CD4-positive, CD25-positive, alpha-beta regulatory T cell (primary cell): ENCODE measurements at regions not wholly inside any gene's neighbourhood (a gene's known extent, or its start where the extent isn't known, plus 50 kb on each side); places are given as distances from the start of the nearest gene placed in this dataset.

Experiments
- ATAC-seq, 2 donors: fragments of 150-1000 bp; cut with Tn5 transposase; one replicate each; pipeline ENCODE4 v1.10.0; 2021; ENCODE audit warnings: low read depth in 2 of 2, moderate number of reproducible peaks in 2 of 2, moderate library complexity in 1 of 2
- DNase-seq, 3 donors: peaks; one replicate each; pipeline versions ENCODE4 v3.0.0 to v3.0.0-alpha.2; 2012 to 2022; ENCODE audit warnings: mixed read lengths in 1 of 3
- H3K27ac ChIP-seq: one replicate; pipeline ENCODE4 v1.7.0; 2013; ENCODE audit warnings: mild to moderate bottlenecking, low read length; ENCODE audit not compliant: insufficient read depth, poor library complexity, severe bottlenecking
- H3K27me3 ChIP-seq: one replicate; pipeline ENCODE4 v1.7.0; 2013; ENCODE audit warnings: low read length; ENCODE audit not compliant: control insufficient read depth, insufficient read depth
- H3K36me3 ChIP-seq: one replicate; pipeline ENCODE4 v1.7.0; 2013; ENCODE audit warnings: mild to moderate bottlenecking, low read length, moderate library complexity; ENCODE audit not compliant: control insufficient read depth, insufficient read depth
- H3K4me1 ChIP-seq: 2 replicates; pipeline ENCODE4 v1.7.0; 2013; ENCODE audit warnings: mild to moderate bottlenecking, low read length; ENCODE audit not compliant: insufficient read depth, control insufficient read depth, poor library complexity, severe bottlenecking
- H3K4me3 ChIP-seq: one replicate; pipeline ENCODE4 v1.7.0; 2013; ENCODE audit warnings: low read depth, mild to moderate bottlenecking, low read length, moderate library complexity
- H3K9me3 ChIP-seq, 2 experiments: 1 replicate in 1 of 2; 2 replicates in 1 of 2; pipeline ENCODE4 v1.7.0; 2013; ENCODE audit warnings: low read length in 2 of 2, mild to moderate bottlenecking in 1 of 2, moderate library complexity in 1 of 2; ENCODE audit not compliant: control insufficient read depth in 2 of 2
- H3K27ac Mint-ChIP-seq, 3 donors: one replicate each; pipeline ENCODE4 v1.8.0; 2020 to 2022; ENCODE audit warnings: mild to moderate bottlenecking in 3 of 3, mixed read lengths in 3 of 3, moderate library complexity in 2 of 3
- H3K27me3 Mint-ChIP-seq: one replicate; pipeline ENCODE4 v1.8.0; 2022; ENCODE audit warnings: mild to moderate bottlenecking, mixed read lengths
- H3K36me3 Mint-ChIP-seq: one replicate; pipeline ENCODE4 v1.8.0; 2020; ENCODE audit warnings: mixed read lengths
- H3K4me1 Mint-ChIP-seq, 4 donors: one replicate each; pipeline ENCODE4 v1.8.0; 2020 to 2022; ENCODE audit warnings: mixed read lengths in 4 of 4, mild to moderate bottlenecking in 1 of 4
- H3K4me3 Mint-ChIP-seq, 4 donors: one replicate each; pipeline ENCODE4 v1.8.0; 2020 to 2022; ENCODE audit warnings: mild to moderate bottlenecking in 4 of 4, mixed read lengths in 4 of 4, moderate library complexity in 3 of 4
- H3K9me3 Mint-ChIP-seq, 7 donors: one replicate each; pipeline ENCODE4 v1.8.0; 2020 to 2022; ENCODE audit warnings: mixed read lengths in 7 of 7, mild to moderate bottlenecking in 3 of 7, moderate library complexity in 2 of 7

DNA sequence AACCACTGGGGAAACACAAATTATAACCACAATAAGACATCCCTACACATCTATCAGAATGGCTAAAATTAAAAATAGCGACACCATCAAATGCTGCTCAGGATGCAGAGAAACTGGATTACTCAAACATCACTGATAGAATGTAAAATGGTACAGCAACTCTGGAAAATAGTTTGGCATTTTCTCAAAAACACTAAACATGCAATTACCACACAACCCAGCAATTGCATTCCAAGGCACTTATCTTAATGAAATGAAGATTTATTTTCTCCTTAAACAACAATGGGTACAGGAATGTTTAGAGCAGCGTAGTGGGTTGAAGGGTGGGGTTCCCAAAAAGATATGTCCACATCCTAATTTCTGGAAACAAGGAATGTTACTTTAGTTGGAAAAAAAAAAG is 309.0 kb upstream of the PMFBP1 start:
- Mint-ChIP-seq H3K4me3 (no peak overlapping the region), H3K27me3 (no peaks in the 10 kb centered on the region), H3K27ac (peak overlapping the region in 1 of 3 donors; percentile 13), H3K36me3 (no peaks in the 10 kb centered on the region), H3K4me1 (peaks cover 16 to 38% (median 28%) of the 10 kb centered on the region in 4 donors), H3K9me3 (peaks cover 0 to 2% (median 0%) of the 10 kb centered on the region in 7 donors)
- Histone ChIP-seq H3K4me1 (peaks cover 17% of the 10 kb centered on the region), H3K27me3 (no peaks in the 10 kb centered on the region), H3K9me3 (no peaks in the 10 kb centered on the region), H3K27ac (no peak overlapping the region), H3K36me3 (no peaks in the 10 kb centered on the region), H3K4me3 (no peak overlapping the region)
- DNase-seq (no peak), ATAC-seq (no peak)

DNA sequence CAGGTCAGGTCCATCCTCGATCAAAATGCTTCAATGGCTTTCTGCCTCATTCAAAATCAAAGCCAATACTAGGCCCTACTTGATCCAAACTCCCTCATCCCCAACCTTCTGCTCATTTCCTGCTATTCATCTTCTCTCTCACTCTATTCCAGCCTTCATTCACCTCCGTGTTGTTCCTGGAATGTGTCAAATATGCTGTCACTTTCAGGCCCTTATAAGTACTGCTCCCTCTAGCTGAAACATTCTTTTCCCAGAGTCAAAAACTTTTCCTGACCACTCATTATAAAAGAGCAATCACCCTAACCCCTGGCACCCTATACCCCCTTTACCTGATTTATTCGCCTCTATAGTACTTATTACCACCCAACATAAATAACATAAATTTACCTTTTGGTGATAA is 303.7 kb upstream of the PMFBP1 start:
- H3K4me1 ChIP-seq, result peaks cover 2% of the 10 kb centered on the region
- Mint-ChIP-seq H3K27ac (no peak overlapping the region), H3K4me3 (no peak overlapping the region)

DNA sequence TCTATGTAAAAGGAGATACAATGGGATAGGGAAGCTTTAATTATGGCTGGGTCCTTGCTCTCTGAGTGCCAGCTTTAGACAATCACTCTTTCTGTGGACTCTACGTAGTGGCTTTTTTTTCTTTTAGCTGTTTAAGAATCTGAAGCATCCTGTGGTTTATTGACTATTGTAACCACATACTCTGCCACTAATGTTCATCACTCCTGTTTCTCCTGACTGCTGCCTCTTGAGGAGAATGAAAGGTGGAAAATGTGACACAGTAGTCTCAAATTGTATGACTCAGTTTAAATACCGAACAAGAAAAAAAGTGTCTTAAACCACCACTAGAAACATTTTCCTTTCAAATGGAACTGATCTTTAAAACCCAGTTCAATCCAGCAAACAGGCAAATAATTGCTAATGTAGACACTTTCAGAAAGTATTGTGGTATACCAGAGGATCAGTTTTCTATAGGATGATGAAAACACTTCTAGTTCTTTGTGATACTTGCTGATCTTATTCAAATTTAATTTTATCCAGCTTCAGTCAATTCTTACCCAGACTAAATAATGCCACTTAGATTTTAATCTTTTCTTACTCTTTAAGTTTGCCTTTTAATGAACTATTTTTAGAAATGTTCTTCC is 302.7 kb upstream of the PMFBP1 start:
- Mint-ChIP-seq H3K36me3 (no peaks in the 10 kb centered on the region), H3K4me3 (no peak overlapping the region), H3K27ac (peak overlapping the region in 1 of 3 donors; percentile 26), H3K4me1 (peaks cover 2 to 17% (median 11%) of the 10 kb centered on the region in 4 donors), H3K27me3 (no peaks in the 10 kb centered on the region), H3K9me3 (no peaks in the 10 kb centered on the region)
- H3K9me3 ChIP-seq, result no peaks in the 10 kb centered on the region
- H3K4me1 ChIP-seq, result no peaks in the 10 kb centered on the region
- no peaks in the 10 kb centered on the region for H3K27me3 ChIP-seq
- DNase-seq (peak in 1 of 3 donors; percentile 14), ATAC-seq (no peak)
- no peak overlapping the region for H3K4me3 ChIP-seq
- H3K36me3 ChIP-seq, result no peaks in the 10 kb centered on the region
- H3K27ac ChIP-seq, result no peak overlapping the region

More for the DNA sequence above, 303.7 kb upstream of the PMFBP1 start:
- Histone ChIP-seq H3K4me3 (no peak overlapping the region), H3K27ac (no peak overlapping the region), H3K27me3 (no peaks in the 10 kb centered on the region), H3K36me3 (no peaks in the 10 kb centered on the region), H3K9me3 (no peaks in the 10 kb centered on the region)
- Mint-ChIP-seq H3K27me3 (no peaks in the 10 kb centered on the region), H3K36me3 (no peaks in the 10 kb centered on the region), H3K9me3 (peaks cover 0 to 2% (median 0%) of the 10 kb centered on the region in 7 donors), H3K4me1 (peaks cover 4 to 23% (median 15%) of the 10 kb centered on the region in 4 donors)
- ATAC-seq, result no peak
- DNase-seq, result no peak

DNA sequence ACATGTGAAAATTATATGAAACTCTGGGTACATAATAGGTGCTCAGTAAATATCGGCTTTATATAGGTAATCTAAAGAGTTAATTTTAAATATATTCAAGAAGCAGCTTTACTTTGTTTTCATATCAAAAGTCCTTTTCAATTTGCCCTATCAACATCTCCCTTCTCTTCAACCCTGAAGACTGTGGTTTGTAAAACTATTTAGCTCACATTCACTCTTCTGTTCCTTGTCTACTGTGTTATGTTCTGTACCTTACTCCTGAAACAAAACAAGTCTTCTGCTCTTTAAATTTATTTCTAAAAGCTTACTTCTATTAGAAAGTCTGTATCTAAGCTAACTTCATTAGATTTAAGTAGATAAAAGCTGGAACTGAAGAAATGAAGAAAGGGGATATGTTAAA is 301.7 kb upstream of the PMFBP1 start:
- Histone ChIP-seq H3K36me3 (no peaks in the 10 kb centered on the region), H3K27me3 (no peaks in the 10 kb centered on the region), H3K4me1 (no peaks in the 10 kb centered on the region), H3K27ac (no peak overlapping the region), H3K9me3 (no peaks in the 10 kb centered on the region), H3K4me3 (no peak overlapping the region)
- Mint-ChIP-seq H3K36me3 (no peaks in the 10 kb centered on the region), H3K9me3 (no peaks in the 10 kb centered on the region), H3K4me3 (no peak overlapping the region), H3K27me3 (no peaks in the 10 kb centered on the region), H3K4me1 (peaks cover 2 to 17% (median 11%) of the 10 kb centered on the region in 4 donors), H3K27ac (no peak overlapping the region)
- ATAC-seq (no peak), DNase-seq (no peak)

DNA sequence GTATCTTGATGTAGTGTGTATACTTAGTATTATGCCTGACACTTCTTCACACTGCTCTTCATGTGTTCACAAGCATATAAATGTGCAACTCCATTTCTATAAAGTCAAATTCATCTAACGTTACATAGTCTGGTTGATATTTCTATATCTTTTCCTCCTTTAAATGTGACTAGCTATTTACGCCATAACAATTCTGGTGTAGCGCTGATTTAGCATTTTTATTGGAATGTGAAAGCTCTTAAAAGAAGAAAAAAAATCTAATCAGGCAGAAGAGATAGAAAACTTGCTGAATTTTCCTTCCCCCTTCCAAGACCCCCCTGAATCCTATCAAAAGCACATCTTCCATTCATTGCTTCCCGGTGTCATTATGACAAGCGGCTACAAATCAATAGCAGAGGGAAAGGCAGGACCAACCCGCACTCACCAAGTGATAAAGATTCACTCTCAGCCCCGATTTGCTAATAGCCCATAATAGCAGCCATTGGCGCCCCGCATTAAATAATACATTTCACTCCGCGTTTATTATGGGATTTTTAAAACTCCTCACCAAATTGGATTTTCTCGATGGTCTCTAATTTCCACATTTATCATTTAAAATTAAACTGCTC is 299.5 kb upstream of the PMFBP1 start:
- Histone ChIP-seq H3K4me1 (no peaks in the 10 kb centered on the region), H3K4me3 (no peak overlapping the region), H3K27ac (no peak overlapping the region), H3K36me3 (no peaks in the 10 kb centered on the region), H3K27me3 (no peaks in the 10 kb centered on the region), H3K9me3 (no peaks in the 10 kb centered on the region)
- H3K4me1 Mint-ChIP-seq, result peaks cover 0 to 17% (median 11%) of the 10 kb centered on the region in 4 donors
- no peak for DNase-seq
- no peak overlapping the region for H3K27ac Mint-ChIP-seq
- no peaks in the 10 kb centered on the region for H3K9me3 Mint-ChIP-seq
- ATAC-seq, result no peak
- no peaks in the 10 kb centered on the region for H3K36me3 Mint-ChIP-seq
- no peak overlapping the region for H3K4me3 Mint-ChIP-seq
- H3K27me3 Mint-ChIP-seq, result no peaks in the 10 kb centered on the region

DNA sequence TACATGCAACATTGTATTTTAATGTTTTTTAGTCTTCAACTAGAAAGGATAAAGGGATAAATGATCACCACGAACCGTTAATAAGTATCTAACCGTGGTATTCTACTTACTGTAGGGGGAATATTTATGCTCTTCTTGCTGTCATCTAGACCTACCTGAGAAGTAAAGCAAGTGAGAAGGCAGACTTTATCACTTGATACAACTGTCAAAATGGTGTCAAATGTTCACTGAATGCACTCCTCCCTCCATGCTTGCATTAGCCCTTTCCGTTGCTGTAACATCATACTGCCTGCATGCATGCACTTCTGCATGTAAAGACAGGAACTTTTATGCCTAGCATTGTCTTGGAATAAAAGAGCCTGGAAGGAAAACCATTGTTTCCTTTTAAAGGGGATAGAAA is 298.6 kb upstream of the PMFBP1 start:
- Mint-ChIP-seq H3K9me3 (no peaks in the 10 kb centered on the region), H3K27me3 (no peaks in the 10 kb centered on the region), H3K36me3 (no peaks in the 10 kb centered on the region), H3K4me3 (no peak overlapping the region), H3K4me1 (peaks cover 0 to 15% (median 9%) of the 10 kb centered on the region in 4 donors), H3K27ac (no peak overlapping the region)
- H3K36me3 ChIP-seq, result no peaks in the 10 kb centered on the region
- no peaks in the 10 kb centered on the region for H3K27me3 ChIP-seq
- no peak for DNase-seq
- no peak overlapping the region for H3K4me3 ChIP-seq
- no peak for ATAC-seq
- H3K9me3 ChIP-seq, result no peaks in the 10 kb centered on the region
- H3K27ac ChIP-seq, result no peak overlapping the region
- H3K4me1 ChIP-seq, result no peaks in the 10 kb centered on the region

DNA sequence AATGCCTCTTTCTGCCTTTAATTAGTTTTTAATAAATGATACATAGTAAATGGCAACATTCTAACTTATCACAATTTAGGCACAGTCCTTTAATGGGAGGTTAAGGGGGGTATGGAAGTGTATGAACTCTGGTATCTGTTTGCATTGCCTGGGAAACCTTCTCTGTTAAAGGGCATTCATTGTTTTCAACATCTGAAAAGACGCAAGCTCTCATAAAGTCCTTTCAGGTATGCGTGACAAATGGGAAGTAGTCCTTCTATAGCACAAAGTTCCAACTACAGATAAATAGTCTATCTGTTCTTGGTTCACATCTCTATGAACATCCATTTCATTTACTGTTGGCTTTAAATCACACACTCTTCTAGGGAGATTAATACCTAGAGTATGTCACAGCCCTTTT is 298.0 kb upstream of the PMFBP1 start:
- no peaks in the 10 kb centered on the region for H3K36me3 ChIP-seq
- H3K27me3 Mint-ChIP-seq, result no peaks in the 10 kb centered on the region
- no peaks in the 10 kb centered on the region for H3K27me3 ChIP-seq
- H3K4me1 ChIP-seq, result no peaks in the 10 kb centered on the region
- ATAC-seq (no peak), DNase-seq (no peak)
- no peak overlapping the region for H3K4me3 ChIP-seq
- no peaks in the 10 kb centered on the region for H3K9me3 Mint-ChIP-seq
- peaks cover 0 to 12% (median 8%) of the 10 kb centered on the region in 4 donors for H3K4me1 Mint-ChIP-seq
- no peak overlapping the region for H3K27ac ChIP-seq
- no peaks in the 10 kb centered on the region for H3K36me3 Mint-ChIP-seq
- no peak overlapping the region for H3K4me3 Mint-ChIP-seq
- no peaks in the 10 kb centered on the region for H3K9me3 ChIP-seq
- H3K27ac Mint-ChIP-seq, result no peak overlapping the region

DNA sequence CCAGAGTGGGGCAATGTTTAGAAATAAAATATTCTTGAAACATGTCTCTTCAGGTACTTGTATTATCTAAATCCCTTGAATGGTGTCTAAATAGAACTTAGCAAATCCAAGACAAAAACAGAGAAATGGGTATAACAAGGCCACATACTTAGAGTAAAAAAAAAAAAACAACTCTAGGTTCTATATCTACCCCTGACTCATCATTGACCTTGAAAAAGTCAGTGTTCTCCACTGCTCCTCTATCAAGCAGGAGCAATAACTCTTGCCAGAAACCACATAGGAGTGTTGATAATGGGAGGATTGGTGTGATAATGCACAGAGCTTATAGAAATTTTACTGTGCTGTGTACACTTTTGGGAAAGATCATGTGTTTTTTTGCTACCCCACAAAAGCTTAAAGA is 296.6 kb upstream of the PMFBP1 start:
- Mint-ChIP-seq H3K36me3 (no peaks in the 10 kb centered on the region), H3K27me3 (no peaks in the 10 kb centered on the region), H3K4me3 (no peak overlapping the region), H3K4me1 (no peaks in the 10 kb centered on the region), H3K9me3 (no peaks in the 10 kb centered on the region), H3K27ac (no peak overlapping the region)
- Histone ChIP-seq H3K4me1 (no peaks in the 10 kb centered on the region), H3K9me3 (no peaks in the 10 kb centered on the region), H3K36me3 (no peaks in the 10 kb centered on the region), H3K4me3 (no peak overlapping the region), H3K27ac (no peak overlapping the region), H3K27me3 (no peaks in the 10 kb centered on the region)
- DNase-seq (no peak), ATAC-seq (no peak)
